DND-41 (cell line): ENCODE measurements at regions not wholly inside any gene's neighbourhood (a gene's known extent, or its start where the extent isn't known, plus 50 kb on each side); places are given as distances from the start of the nearest gene placed in this dataset.

Source experiments
- ATAC-seq: fragments of 200-7000 bp; cut with Tn5 transposase; 3 replicates; pipeline ENCODE4 v1.9.1; 2021; ENCODE audit warnings: low read depth; ENCODE audit not compliant: insufficient read depth
- DNase-seq: peaks from one replicate; pipeline ENCODE4 v3.0.0-alpha.2; 2020
- H2AFZ ChIP-seq: 2 replicates; pipeline ENCODE4 v1.6.0; 2012; ENCODE audit warnings: low read depth, low read length
- H3K27ac ChIP-seq: 2 replicates; pipeline ENCODE4 v1.5.1; 2012; ENCODE audit warnings: low read length, inconsistent platforms
- H3K27me3 ChIP-seq: fragments of 200-600 bp; sonication (generic); 2 replicates; pipeline ENCODE4 v1.6.0; 2012; ENCODE audit warnings: low read length, mild to moderate bottlenecking, inconsistent platforms; ENCODE audit not compliant: insufficient read depth, poor library complexity
- H3K36me3 ChIP-seq: 2 replicates; pipeline ENCODE4 v1.5.1; 2012; ENCODE audit warnings: low read length, inconsistent platforms; ENCODE audit not compliant: insufficient read depth
- H3K4me1 ChIP-seq: 2 replicates; pipeline ENCODE4 v1.5.1; 2012; ENCODE audit warnings: mild to moderate bottlenecking, low read length; ENCODE audit not compliant: insufficient read depth
- H3K4me2 ChIP-seq: 2 replicates; pipeline ENCODE4 v1.6.0; 2012; ENCODE audit warnings: mild to moderate bottlenecking, moderate library complexity, low read length, inconsistent platforms; ENCODE audit not compliant: insufficient read depth
- H3K4me3 ChIP-seq, 2 experiments: fragments of 200-600 bp in 1 of 2; shearing (Covaris generic) in 1 of 2; 2 replicates each; pipeline ENCODE4 v1.5.1; 2012 to 2016; ENCODE audit warnings: inconsistent platforms in 2 of 2, low read length in 2 of 2, mild to moderate bottlenecking in 2 of 2, low read depth in 1 of 2, moderate library complexity in 1 of 2
- H3K79me2 ChIP-seq: 2 replicates; pipeline ENCODE4 v1.6.0; 2012; ENCODE audit warnings: low read length, inconsistent platforms; ENCODE audit not compliant: insufficient read depth
- H3K9ac ChIP-seq: 2 replicates; pipeline ENCODE4 v1.6.0; 2012; ENCODE audit warnings: low read depth, mild to moderate bottlenecking, inconsistent platforms, low read length, moderate library complexity
- H3K9me3 ChIP-seq: 2 replicates; pipeline ENCODE4 v1.5.1; 2012; ENCODE audit warnings: low read length, moderate library complexity, mild to moderate bottlenecking, inconsistent platforms; ENCODE audit not compliant: insufficient read depth, severe bottlenecking
- H4K20me1 ChIP-seq: 2 replicates; pipeline ENCODE4 v1.6.0; 2012; ENCODE audit warnings: low read length; ENCODE audit not compliant: insufficient read depth
- CTCF ChIP-seq: IDR thresholded peaks from 2 replicates; pipeline ENCODE4 v1.5.1; 2012; ENCODE audit warnings: borderline replicate concordance, low read length, moderate library complexity, mild to moderate bottlenecking; ENCODE audit not compliant: poor library complexity, severe bottlenecking; ENCODE audit errors: extremely low read depth
- EZH2 ChIP-seq: IDR thresholded peaks from 3 replicates; pipeline ENCODE4 v1.6.1; 2012; ENCODE audit warnings: borderline replicate concordance, low read depth, mild to moderate bottlenecking, moderate library complexity, low read length, inconsistent platforms; ENCODE audit not compliant: severe bottlenecking

GRCh38 chr4:4752576-4753401 lies 106.7 kb upstream of the MSX1 start:
- no peak for ATAC-seq
- Histone ChIP-seq H3K9me3 (no peaks in the 10 kb centered on the region), H3K36me3 (no peaks in the 10 kb centered on the region), H3K4me2 (no peak overlapping the region), H3K4me3 (no peak overlapping the region), H3K27me3 (no peaks in the 10 kb centered on the region), H3K4me1 (no peaks in the 10 kb centered on the region), H3K9ac (no peak overlapping the region), H2AFZ (no peak overlapping the region), H4K20me1 (no peaks in the 10 kb centered on the region), H3K79me2 (no peaks in the 10 kb centered on the region), H3K27ac (no peak overlapping the region)
- TF ChIP-seq CTCF = no peak
- TF ChIP-seq EZH2 = no peak
- DNase-seq = no peak

DNA sequence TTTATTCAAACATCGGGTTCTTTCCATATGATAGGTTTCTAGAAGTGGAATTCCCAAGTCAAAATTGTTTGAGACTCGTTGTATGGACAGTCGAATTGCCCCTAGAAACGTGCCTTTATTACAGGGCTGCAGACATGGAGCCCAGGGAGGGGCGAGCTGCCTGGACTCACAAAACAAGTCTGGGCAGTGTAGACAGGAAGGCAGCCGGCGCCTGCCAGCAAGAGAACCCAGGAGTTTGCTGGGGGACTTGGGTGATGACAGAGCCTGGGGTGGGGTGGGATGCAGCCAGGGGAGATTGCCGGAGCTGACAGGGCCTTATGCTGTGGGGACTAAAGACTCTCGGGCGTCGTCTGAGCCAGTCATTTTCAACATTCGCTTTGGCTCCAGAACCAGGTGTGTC lies 107.4 kb upstream of the MSX1 start:
- TF ChIP-seq EZH2 = no peak
- TF ChIP-seq CTCF = no peak
- Histone ChIP-seq H4K20me1 (no peaks in the 10 kb centered on the region), H3K4me1 (no peaks in the 10 kb centered on the region), H3K4me2 (no peak overlapping the region), H3K9ac (no peak overlapping the region), H3K36me3 (no peaks in the 10 kb centered on the region), H2AFZ (no peak overlapping the region), H3K27ac (no peak overlapping the region), H3K9me3 (peaks cover under 1% of the 10 kb centered on the region), H3K27me3 (no peaks in the 10 kb centered on the region), H3K79me2 (no peaks in the 10 kb centered on the region), H3K4me3 (no peak overlapping the region)
- DNase-seq (no peak), ATAC-seq (no peak)

- H3K4me1 ChIP-seq = no peaks in the 10 kb centered on the region
- H3K27ac ChIP-seq = no peak overlapping the region
- no peak for ATAC-seq
- H3K4me2 ChIP-seq = no peak overlapping the region
- H4K20me1 ChIP-seq = no peaks in the 10 kb centered on the region
- no peaks in the 10 kb centered on the region for H3K36me3 ChIP-seq
- H3K9me3 ChIP-seq = peaks cover 7% of the 10 kb centered on the region
- no peaks in the 10 kb centered on the region for H3K27me3 ChIP-seq
- H2AFZ ChIP-seq = no peak overlapping the region
- H3K79me2 ChIP-seq = no peaks in the 10 kb centered on the region
- no peak overlapping the region for H3K4me3 ChIP-seq
- H3K9ac ChIP-seq = no peak overlapping the region
- no peak for DNase-seq
- no peak for TF ChIP-seq EZH2
- no peak for TF ChIP-seq CTCF
Measured at GRCh38 chr4:4750187-4750586, 109.3 kb upstream of the MSX1 start.

DNA sequence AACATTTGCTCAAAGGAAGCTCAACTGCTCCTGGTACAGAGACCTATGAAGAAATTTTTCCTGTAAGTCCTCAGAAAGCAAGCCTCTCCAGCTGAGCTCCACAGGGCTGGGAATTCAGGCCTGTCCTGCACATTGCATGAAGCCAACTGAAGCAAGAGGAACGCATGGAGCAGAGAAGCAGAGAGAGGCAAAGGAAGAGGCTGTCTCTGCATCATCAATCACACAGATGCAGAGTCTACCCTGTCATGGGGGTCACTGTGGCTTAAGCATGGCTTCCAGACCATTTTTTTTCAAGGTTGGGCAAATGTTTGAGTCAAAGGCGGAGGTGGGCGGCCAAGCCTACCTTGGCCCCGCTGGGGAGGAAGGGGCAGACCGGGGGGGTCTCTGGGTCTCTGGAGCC lies 110.3 kb upstream of the MSX1 start:
- H3K9ac ChIP-seq = no peak overlapping the region
- no peaks in the 10 kb centered on the region for H4K20me1 ChIP-seq
- H3K4me2 ChIP-seq = no peak overlapping the region
- no peak overlapping the region for H3K4me3 ChIP-seq
- H3K4me1 ChIP-seq = no peaks in the 10 kb centered on the region
- DNase-seq (no peak), ATAC-seq (no peak)
- TF ChIP-seq EZH2 = no peak
- no peak for TF ChIP-seq CTCF
- no peaks in the 10 kb centered on the region for H3K79me2 ChIP-seq
- peaks cover 7% of the 10 kb centered on the region for H3K9me3 ChIP-seq
- H3K27ac ChIP-seq = no peak overlapping the region
- no peak overlapping the region for H2AFZ ChIP-seq
- no peaks in the 10 kb centered on the region for H3K36me3 ChIP-seq
- no peaks in the 10 kb centered on the region for H3K27me3 ChIP-seq
